Endothelial cell of umbilical vein (primary cell): ENCODE measurements at regions not wholly inside any gene's neighbourhood (a gene's known extent, or its start where the extent isn't known, plus 50 kb on each side); places are given as distances from the start of the nearest gene placed in this dataset.

Experiments
- BruUV-seq: library from RNA; stranded (reverse); fragments of 400-500 nt; replicated peaks from 2 replicates; lab custom pipeline; 2021; lab: Mats Ljungman, UMichigan
- CTCF ChIA-PET: fragments of 300-600, 350-600 bp; sonication (Branson Sonifier 250); formaldehyde crosslinking; loops from one replicate; lab custom pipeline; 2021; ENCODE audit warnings: antibody characterized with exemption, inconsistent platforms; lab: Charles Lee
- POLR2A ChIA-PET: fragments of 300-600, 350-600 bp; sonication (Branson Sonifier 250); formaldehyde crosslinking; loops from one replicate; lab custom pipeline; 2021; ENCODE audit warnings: antibody characterized with exemption, inconsistent platforms; lab: Charles Lee
- DNase-seq: peaks from one replicate; pipeline ENCODE4 v3.0.0-alpha.2; 2011; ENCODE audit warnings: low read depth, low spot score
- FAIRE-seq: peaks from 2 replicates; lab custom pipeline; 2011; peaks lifted over from hg19 to GRCh38; lab: Jason Lieb, UNC
- H2AFZ ChIP-seq: 2 replicates; pipeline ENCODE4 v1.6.0; 2012; ENCODE audit warnings: low read depth, low read length, control low read depth, inconsistent platforms
- H3K27ac ChIP-seq: 2 replicates; pipeline ENCODE4 v1.5.1; 2011; ENCODE audit warnings: low read depth, mild to moderate bottlenecking, control low read depth, low read length, moderate library complexity; ENCODE audit not compliant: insufficient read depth
- H3K27me3 ChIP-seq, 2 experiments: 2 replicates each; pipeline versions ENCODE4 v1.6.0 to v1.6.1; 2011; ENCODE audit warnings: low read length in 2 of 2, mixed read lengths in 1 of 2; ENCODE audit not compliant: control insufficient read depth in 2 of 2, insufficient read depth in 2 of 2
- H3K36me3 ChIP-seq, 2 experiments: 2 replicates in 1 of 2; 3 replicates in 1 of 2; pipeline ENCODE4 v1.5.1; 2011; ENCODE audit warnings: low read length in 2 of 2, mild to moderate bottlenecking in 1 of 2, moderate library complexity in 1 of 2; ENCODE audit not compliant: control insufficient read depth in 2 of 2, insufficient read depth in 2 of 2; ENCODE audit errors: extremely low read depth in 1 of 2
- H3K4me1 ChIP-seq: 3 replicates; pipeline ENCODE4 v1.5.1; 2011; ENCODE audit warnings: mild to moderate bottlenecking, low read length; ENCODE audit not compliant: control insufficient read depth, insufficient read depth; ENCODE audit errors: extremely low read depth
- H3K4me2 ChIP-seq: 2 replicates; pipeline ENCODE4 v1.6.1; 2011; ENCODE audit warnings: low read length, control low read depth, mixed read lengths; ENCODE audit not compliant: insufficient read depth
- H3K4me3 ChIP-seq, 3 experiments: fragments of 200-600 bp in 1 of 3; sonication (generic), shearing (Covaris generic) in 1 of 3; replicated peaks in 1 of 3; 2 replicates each; pipeline ENCODE4 v1.5.1; 2011 to 2016; ENCODE audit warnings: control low read depth in 3 of 3, low read length in 3 of 3, mild to moderate bottlenecking in 2 of 3, inconsistent platforms in 1 of 3, low read depth in 1 of 3, moderate library complexity in 1 of 3; ENCODE audit not compliant: insufficient read depth in 1 of 3
- H3K79me2 ChIP-seq: 2 replicates; pipeline ENCODE4 v1.6.0; 2012; ENCODE audit warnings: low read length, inconsistent platforms; ENCODE audit not compliant: control insufficient read depth, insufficient read depth
- H3K9ac ChIP-seq: replicated peaks from 2 replicates; pipeline ENCODE3; 2011; ENCODE audit warnings: low read length, control low read depth; ENCODE audit not compliant: insufficient read depth; ENCODE audit errors: extremely low read depth
- H3K9me1 ChIP-seq: replicated peaks from 3 replicates; pipeline ENCODE4 v1.6.0; 2011; ENCODE audit warnings: mild to moderate bottlenecking, low read length; ENCODE audit not compliant: control insufficient read depth, insufficient read depth; ENCODE audit errors: extremely low read depth
- H3K9me3 ChIP-seq: replicated peaks from 2 replicates; pipeline ENCODE4 v1.5.1; 2012; ENCODE audit warnings: low read length, inconsistent platforms; ENCODE audit not compliant: control insufficient read depth, insufficient read depth
- H4K20me1 ChIP-seq: replicated peaks from 2 replicates; pipeline ENCODE3; 2011; ENCODE audit warnings: mild to moderate bottlenecking, low read length; ENCODE audit not compliant: control insufficient read depth, insufficient read depth; ENCODE audit errors: extremely low read depth
- CTCF ChIP-seq, 2 donors: IDR thresholded peaks; 1 replicate in 1 of 2; 2 replicates in 1 of 2; pipeline ENCODE4 v1.5.1; 2011; ENCODE audit warnings: low read length in 2 of 2, mild to moderate bottlenecking in 2 of 2, moderate library complexity in 2 of 2, control low read depth in 1 of 2, inconsistent platforms in 1 of 2, low read depth in 1 of 2; ENCODE audit not compliant: insufficient read depth in 1 of 2; ENCODE audit errors: extremely low read depth in 1 of 2
- EZH2 ChIP-seq: IDR thresholded peaks from 2 replicates; pipeline ENCODE4 v1.6.1; 2012; ENCODE audit warnings: borderline replicate concordance, low read depth, mild to moderate bottlenecking, moderate library complexity, low read length, inconsistent platforms; ENCODE audit not compliant: severe bottlenecking
- FOS ChIP-seq: IDR thresholded peaks from 2 replicates; pipeline ENCODE4 v1.6.1; 2011; ENCODE audit warnings: mild to moderate bottlenecking, low read length, moderate library complexity, borderline replicate concordance; ENCODE audit not compliant: insufficient read depth
- GATA2 ChIP-seq: IDR thresholded peaks from 2 replicates; pipeline ENCODE4 v1.7.0; 2011; ENCODE audit warnings: low read depth, mild to moderate bottlenecking, moderate library complexity, mixed read lengths, low read length; ENCODE audit not compliant: insufficient read length, insufficient read depth
- JUN ChIP-seq: IDR thresholded peaks from 2 replicates; pipeline ENCODE4 v1.6.1; 2011; ENCODE audit warnings: borderline replicate concordance, low read depth; ENCODE audit not compliant: insufficient read length, insufficient read depth
- MAX ChIP-seq: IDR thresholded peaks from 2 replicates; pipeline ENCODE4 v1.6.1; 2011; ENCODE audit not compliant: insufficient read depth, insufficient read length
- MYC ChIP-seq: IDR thresholded peaks from one replicate; pipeline ENCODE4 v1.6.1; 2011; ENCODE audit warnings: mild to moderate bottlenecking, low read depth, low read length
- POLR2A ChIP-seq: IDR thresholded peaks from 2 replicates; pipeline ENCODE4 v1.6.1; 2012; ENCODE audit warnings: low read depth, mild to moderate bottlenecking, control low read depth, low read length
- POLR2AphosphoS5 ChIP-seq: IDR thresholded peaks from 2 replicates; pipeline ENCODE4 v1.6.1; 2012; ENCODE audit warnings: low read depth, mild to moderate bottlenecking, control low read depth, low read length, moderate library complexity; ENCODE audit not compliant: insufficient read depth
- dilution Hi-C: fragments of 300-500 bp; cut with MboI; formaldehyde crosslinking; loops from one replicate; pipeline ENCODE4 v1.15.0; 2019; ENCODE audit warnings: low sequenced_read_pairs; ENCODE audit not compliant: extremely low pct_ligation_motif_present
- intact Hi-C: fragments of 100-400 bp; cut with micrococcal nuclease; formaldehyde crosslinking; loops from one replicate; pipeline ENCODE4 v1.10.0; 2022

- BruUV-seq = no TSS peak
Observed at GRCh38 chr18:60162388-60162787, 210.2 kb downstream of the MC4R start.

More at GRCh38 chr18:60162388-60162787, 210.2 kb downstream of the MC4R start:
- no peaks in the 10 kb centered on the region for H3K27me3 ChIP-seq
- ChIA-PET CTCF (no interaction called here), POLR2A (no interaction called here)
- H3K36me3 ChIP-seq = no peaks in the 10 kb centered on the region
- H3K9me1 ChIP-seq = no peaks in the 10 kb centered on the region
- H3K4me3 ChIP-seq = no peak overlapping the region
- peaks cover 3% of the 10 kb centered on the region for H3K9me3 ChIP-seq
- no peak overlapping the region for H3K9ac ChIP-seq
- H3K4me2 ChIP-seq = no peak overlapping the region
- dilution Hi-C loops = no loop called here
- no peak overlapping the region for H2AFZ ChIP-seq
- H3K4me1 ChIP-seq = no peaks in the 10 kb centered on the region
- H4K20me1 ChIP-seq = no peaks in the 10 kb centered on the region
- DNase-seq (no peak), FAIRE-seq (no peak)
- intact Hi-C loops = no loop called here
- H3K27ac ChIP-seq = no peak overlapping the region
- TF ChIP-seq GATA2 (no peak), MYC (no peak), MAX (no peak), JUN (no peak), FOS (no peak), CTCF (IDR thresholded peaks at IDR 0.05; ENCODE audit: extremely low read depth in 1 of 2, insufficient read depth in 1 of 2, low read depth in 1 of 2, low read length in 2 of 2) (no peak), POLR2AphosphoS5 (no peak), EZH2 (no peak), POLR2A (no peak)
- H3K79me2 ChIP-seq = no peaks in the 10 kb centered on the region
